GM12891 (cell line): ENCODE measurements at regions not wholly inside any gene's neighbourhood (a gene's known extent, or its start where the extent isn't known, plus 50 kb on each side); places are given as distances from the start of the nearest gene placed in this dataset.

Experiments
- POLR2A ChIP-seq: IDR thresholded peaks from 2 replicates; pipeline ENCODE4 v1.6.1; 2011; ENCODE audit warnings: low read depth, low read length, control low read depth
- POLR2AphosphoS5 ChIP-seq: IDR thresholded peaks from 2 replicates; pipeline ENCODE4 v1.6.1; 2011; ENCODE audit warnings: low read depth, low read length, control low read depth
- TAF1 ChIP-seq: IDR thresholded peaks from 2 replicates; pipeline ENCODE4 v1.6.1; 2011; ENCODE audit warnings: low read depth, low read length, control low read depth

DNA sequence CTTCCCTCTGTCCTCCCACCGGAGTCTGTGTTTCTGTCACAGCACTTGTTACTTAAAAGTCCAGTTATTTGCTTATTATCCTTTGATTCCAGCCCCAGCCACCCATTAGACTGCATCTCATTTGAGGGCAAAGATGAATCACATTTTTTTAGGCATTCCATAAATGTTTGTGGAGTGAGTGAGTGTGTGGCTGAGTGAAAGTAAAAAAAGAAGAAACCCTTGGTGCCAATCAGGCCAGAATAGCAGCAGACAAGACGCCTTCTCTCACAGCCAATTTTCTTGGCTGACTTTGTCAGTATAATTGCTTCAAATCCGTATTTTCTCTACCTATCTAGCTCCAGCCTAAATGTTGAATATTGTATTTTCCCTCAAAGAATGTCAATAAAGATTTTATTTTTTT lies 613.0 kb upstream of the WWC1 start:
- TF ChIP-seq POLR2A (no peak), POLR2AphosphoS5 (no peak), TAF1 (no peak)
